ENCODE measurements at regions not wholly inside any gene's neighbourhood (a gene's known extent, or its start where the extent isn't known, plus 50 kb on each side); places are given as distances from the start of the nearest gene placed in this dataset.

GRCh38 chrY:16715278-16715677, 1164.7 kb downstream of the CDY2B start:
- no peak overlapping the region for H3K27ac ChIP-seq (ENCODE audit: low read depth in 1 of 2, low read length in 2 of 2)
- H3K4me3 ChIP-seq (ENCODE audit: low read depth in 1 of 3, low read length in 3 of 3): no peak overlapping the region
- no peak for DNase-seq (ENCODE audit: low spot score)
- no peaks in the 10 kb centered on the region for H3K9me3 ChIP-seq (ENCODE audit: control insufficient read depth in 4 of 4, low read length in 3 of 4)
- no peaks in the 10 kb centered on the region for H3K27me3 ChIP-seq (ENCODE audit: control insufficient read depth in 4 of 4, insufficient read depth in 4 of 4, low read length in 3 of 4)
- H3K9ac ChIP-seq (ENCODE audit: low read depth in 1 of 2, low read length in 2 of 2): no peak overlapping the region
- TF ChIP-seq YY1 (IDR thresholded peaks at IDR 0.05): no peak
- TF ChIP-seq FOXA1 (IDR thresholded peaks at IDR 0.05): no peak
- TF ChIP-seq NR2F2 (IDR thresholded peaks at IDR 0.05): no peak
- TF ChIP-seq RXRA (IDR thresholded peaks at IDR 0.05): no peak
- no peak for TF ChIP-seq REST (IDR thresholded peaks at IDR 0.05)
- no peak for TF ChIP-seq EGR1 (IDR thresholded peaks at IDR 0.05; ENCODE audit: low read depth in 2 of 2)
- TF ChIP-seq ATF3 (IDR thresholded peaks at IDR 0.05): no peak
- no peak for TF ChIP-seq GABPA (IDR thresholded peaks at IDR 0.05 in 1 of 2, conservative IDR thresholded peaks at IDR 0.05 in 1 of 2)
- TF ChIP-seq JUND (IDR thresholded peaks at IDR 0.05): no peak
- no peak for TF ChIP-seq HNF4G (IDR thresholded peaks at IDR 0.05)
- no peak for TF ChIP-seq SP1 (IDR thresholded peaks at IDR 0.05)
- TF ChIP-seq TAF1 (conservative IDR thresholded peaks at IDR 0.05): no peak
- TF ChIP-seq MAX (IDR thresholded peaks at IDR 0.05): no peak
- no peak for TF ChIP-seq RAD21 (IDR thresholded peaks at IDR 0.05)
- TF ChIP-seq ZBTB33 (IDR thresholded peaks at IDR 0.05): no peak
- TF ChIP-seq CTCF (IDR thresholded peaks at IDR 0.05; ENCODE audit: low read depth, low read length, missing input control): no peak
- no peak for TF ChIP-seq FOXA2 (IDR thresholded peaks at IDR 0.05)
- H3K36me3 ChIP-seq (ENCODE audit: control insufficient read depth in 4 of 4, insufficient read depth in 3 of 4, low read depth in 1 of 4, low read length in 3 of 4): no peaks in the 10 kb centered on the region
- H3K4me1 ChIP-seq (ENCODE audit: control insufficient read depth in 4 of 4, insufficient read depth in 4 of 4, low read length in 3 of 4): no peaks in the 10 kb centered on the region

Data from liver (tissue), 7 donors.